Posterior vena cava (tissue), 2 donors: ENCODE measurements at regions not wholly inside any gene's neighbourhood (a gene's known extent, or its start where the extent isn't known, plus 50 kb on each side); places are given as distances from the start of the nearest gene placed in this dataset.

ENCODE experiments used
- DNase-seq: peaks from one replicate; pipeline ENCODE4 v3.0.0-alpha.2; 2020; ENCODE audit warnings: low spot score
- intact Hi-C, 2 donors: fragments of 100-400 bp; cut with DNase I; formaldehyde crosslinking; loops; one replicate each; pipeline versions ENCODE4 v1.14.1 to v1.14.2; 2022 to 2023
- donor health status: DM: yes; HTN: yes; CAD: no.
- donor health status: DM: yes; HTN: yes; CAD: no.

GRCh38 chr2:145649061-145649460, 1129.1 kb upstream of the ZEB2 start:
- intact Hi-C loops, result no loop called here

GRCh38 chr2:145644820-145645302, 1124.9 kb upstream of the ZEB2 start:
- intact Hi-C loops, result no loop called here

More at GRCh38 chr2:145649061-145649460, 1129.1 kb upstream of the ZEB2 start:
- DNase-seq, result no peak

GRCh38 chr2:145638675-145639074, 1118.8 kb upstream of the ZEB2 start:
- no peak for DNase-seq
- intact Hi-C loops, result no loop called here

More at GRCh38 chr2:145644820-145645302, 1124.9 kb upstream of the ZEB2 start:
- no peak for DNase-seq

- no peak for DNase-seq
- intact Hi-C loops, result no loop called here
Observed at GRCh38 chr2:145635706-145636427, 1115.9 kb upstream of the ZEB2 start.

GRCh38 chr2:145631561-145631960, 1111.6 kb upstream of the ZEB2 start:
- no peak for DNase-seq
- intact Hi-C loops, result no loop called here

GRCh38 chr2:145626301-145626700, 1106.4 kb upstream of the ZEB2 start:
- no peak for DNase-seq
- intact Hi-C loops, result no loop called here

GRCh38 chr2:145625111-145625510, 1105.2 kb upstream of the ZEB2 start:
- DNase-seq, result no peak
- intact Hi-C loops, result no loop called here

GRCh38 chr2:145623136-145623535, 1103.2 kb upstream of the ZEB2 start:
- no peak for DNase-seq
- intact Hi-C loops, result no loop called here

GRCh38 chr2:145622285-145622684, 1102.4 kb upstream of the ZEB2 start:
- intact Hi-C loops, result no loop called here
- no peak for DNase-seq

GRCh38 chr2:145617906-145618305, 1098.0 kb upstream of the ZEB2 start:
- DNase-seq, result no peak
- intact Hi-C loops, result no loop called here

- no peak for DNase-seq
- intact Hi-C loops, result no loop called here
Observed at GRCh38 chr2:145617420-145617819, 1097.5 kb upstream of the ZEB2 start.

- no peak for DNase-seq
- intact Hi-C loops, result no loop called here
Observed at GRCh38 chr2:145615626-145616025, 1095.7 kb upstream of the ZEB2 start.

- intact Hi-C loops, result no loop called here
Observed at GRCh38 chr2:145609951-145610350, 1090.0 kb upstream of the ZEB2 start.

GRCh38 chr2:145601361-145601925, 1081.5 kb upstream of the ZEB2 start:
- DNase-seq, result no peak
- intact Hi-C loops, result no loop called here

More at GRCh38 chr2:145609951-145610350, 1090.0 kb upstream of the ZEB2 start:
- DNase-seq, result no peak

GRCh38 chr2:145600811-145601210, 1080.9 kb upstream of the ZEB2 start:
- intact Hi-C loops, result no loop called here
- DNase-seq, result no peak

GRCh38 chr2:145599756-145600155, 1079.8 kb upstream of the ZEB2 start:
- intact Hi-C loops, result no loop called here
- DNase-seq, result no peak

- no peak for DNase-seq
- intact Hi-C loops, result no loop called here
Observed at GRCh38 chr2:145598434-145598833, 1078.5 kb upstream of the ZEB2 start.

- DNase-seq, result no peak
- intact Hi-C loops, result no loop called here
Observed at GRCh38 chr2:145597809-145598208, 1077.9 kb upstream of the ZEB2 start.

- intact Hi-C loops, result no loop called here
Observed at GRCh38 chr2:145597006-145597405, 1077.1 kb upstream of the ZEB2 start.

GRCh38 chr2:145596416-145596815, 1076.5 kb upstream of the ZEB2 start:
- intact Hi-C loops, result no loop called here

More at GRCh38 chr2:145597006-145597405, 1077.1 kb upstream of the ZEB2 start:
- no peak for DNase-seq

GRCh38 chr2:145595296-145595695, 1075.4 kb upstream of the ZEB2 start:
- intact Hi-C loops, result no loop called here
- DNase-seq, result no peak

More at GRCh38 chr2:145596416-145596815, 1076.5 kb upstream of the ZEB2 start:
- DNase-seq, result no peak
